KMS-11 (cell line): ENCODE measurements at regions not wholly inside any gene's neighbourhood (a gene's known extent, or its start where the extent isn't known, plus 50 kb on each side); places are given as distances from the start of the nearest gene placed in this dataset.

Experiments used
- H2AFZ ChIP-seq: fragments of 200-600 bp; sonication (generic); 2 replicates; pipeline ENCODE4 v1.6.1; 2016; ENCODE audit warnings: antibody characterized with exemption, mixed run types, low read depth
- H3K27ac ChIP-seq: fragments of 200-600 bp; sonication (generic); 2 replicates; pipeline ENCODE4 v1.6.1; 2016; ENCODE audit warnings: mild to moderate bottlenecking, mixed run types
- H3K27me3 ChIP-seq: fragments of 200-600 bp; sonication (generic); 2 replicates; pipeline ENCODE4 v1.6.1; 2017; ENCODE audit warnings: mild to moderate bottlenecking, low read depth, mixed run types, moderate library complexity; ENCODE audit not compliant: insufficient read depth
- H3K36me3 ChIP-seq: fragments of 200-600 bp; sonication (generic); 2 replicates; pipeline ENCODE4 v1.6.1; 2017; ENCODE audit warnings: mild to moderate bottlenecking, mixed run types; ENCODE audit not compliant: insufficient read depth
- H3K4me1 ChIP-seq: fragments of 200-600 bp; sonication (generic); 2 replicates; pipeline ENCODE4 v1.6.1; 2016; ENCODE audit warnings: mild to moderate bottlenecking, low read depth, mixed run types; ENCODE audit not compliant: poor library complexity, severe bottlenecking
- H3K4me2 ChIP-seq: fragments of 200-600 bp; sonication (generic); 2 replicates; pipeline ENCODE4 v1.7.0; 2016; ENCODE audit warnings: mild to moderate bottlenecking, mixed run types
- H3K4me3 ChIP-seq: fragments of 200-600 bp; sonication (generic); IDR thresholded peaks from 2 replicates; pipeline ENCODE4 v1.6.1; 2017; ENCODE audit warnings: low read depth, low read length, mixed read lengths; ENCODE audit not compliant: insufficient read depth
- H3K79me2 ChIP-seq: fragments of 200-600 bp; sonication (generic); 2 replicates; pipeline ENCODE4 v1.6.1; 2016; ENCODE audit warnings: low read depth, mixed run types; ENCODE audit not compliant: insufficient read depth
- H3K9ac ChIP-seq: fragments of 200-600 bp; sonication (generic); 2 replicates; pipeline ENCODE4 v1.6.1; 2016; ENCODE audit warnings: mild to moderate bottlenecking, mixed run types
- H4K20me1 ChIP-seq: fragments of 200-600 bp; sonication (generic); 2 replicates; pipeline ENCODE4 v1.6.1; 2016; ENCODE audit warnings: mild to moderate bottlenecking, mixed run types; ENCODE audit not compliant: insufficient read depth
- CTCF ChIP-seq: fragments of 200-600 bp; sonication (generic); conservative IDR thresholded peaks from 2 replicates; pipeline ENCODE4 v1.6.1; 2017; ENCODE audit warnings: low read depth, mild to moderate bottlenecking, antibody characterized with exemption, low read length, moderate library complexity, mixed read lengths

- TF ChIP-seq CTCF: no peak
- no peaks in the 10 kb centered on the region for H3K79me2 ChIP-seq
- H3K36me3 ChIP-seq: no peaks in the 10 kb centered on the region
- no peak overlapping the region for H3K4me2 ChIP-seq
- no peak overlapping the region for H3K27ac ChIP-seq
- H3K4me1 ChIP-seq: no peaks in the 10 kb centered on the region
- no peak overlapping the region for H3K9ac ChIP-seq
- no peak overlapping the region for H3K4me3 ChIP-seq
- no peak overlapping the region for H2AFZ ChIP-seq
- H3K27me3 ChIP-seq: no peaks in the 10 kb centered on the region
- H4K20me1 ChIP-seq: no peaks in the 10 kb centered on the region
Measured at GRCh38 chr7:32316839-32317238, 173.3 kb downstream of the LSM5 start.

GRCh38 chr7:32314761-32315160 lies 175.4 kb downstream of the LSM5 start:
- no peak overlapping the region for H3K4me3 ChIP-seq
- H3K9ac ChIP-seq: no peak overlapping the region

GRCh38 chr7:32301427-32301826 lies 188.8 kb downstream of the LSM5 start:
- no peak overlapping the region for H3K9ac ChIP-seq
- no peak overlapping the region for H3K4me3 ChIP-seq
- no peaks in the 10 kb centered on the region for H3K79me2 ChIP-seq
- H3K27me3 ChIP-seq: no peaks in the 10 kb centered on the region
- no peak overlapping the region for H3K4me2 ChIP-seq
- H3K36me3 ChIP-seq: no peaks in the 10 kb centered on the region
- H2AFZ ChIP-seq: no peak overlapping the region
- no peaks in the 10 kb centered on the region for H3K4me1 ChIP-seq
- TF ChIP-seq CTCF: no peak
- H3K27ac ChIP-seq: no peak overlapping the region
- H4K20me1 ChIP-seq: no peaks in the 10 kb centered on the region

More at GRCh38 chr7:32314761-32315160, 175.4 kb downstream of the LSM5 start:
- H3K4me2 ChIP-seq: no peak overlapping the region
- H3K4me1 ChIP-seq: no peaks in the 10 kb centered on the region
- no peak overlapping the region for H2AFZ ChIP-seq
- no peaks in the 10 kb centered on the region for H4K20me1 ChIP-seq
- no peak for TF ChIP-seq CTCF
- no peaks in the 10 kb centered on the region for H3K36me3 ChIP-seq
- no peaks in the 10 kb centered on the region for H3K27me3 ChIP-seq
- no peak overlapping the region for H3K27ac ChIP-seq
- H3K79me2 ChIP-seq: no peaks in the 10 kb centered on the region

- Histone ChIP-seq H3K79me2 (no peaks in the 10 kb centered on the region), H3K27me3 (no peaks in the 10 kb centered on the region), H3K36me3 (no peaks in the 10 kb centered on the region), H3K4me2 (no peak overlapping the region), H3K27ac (no peak overlapping the region), H3K4me1 (no peaks in the 10 kb centered on the region), H4K20me1 (no peaks in the 10 kb centered on the region), H3K4me3 (no peak overlapping the region), H3K9ac (no peak overlapping the region), H2AFZ (no peak overlapping the region)
- no peak for TF ChIP-seq CTCF
Measured at GRCh38 chr7:32299133-32299702, 191.0 kb downstream of the LSM5 start.
